ENCODE measurements at regions not wholly inside any gene's neighbourhood (a gene's known extent, or its start where the extent isn't known, plus 50 kb on each side); places are given as distances from the start of the nearest gene placed in this dataset.

DNA sequence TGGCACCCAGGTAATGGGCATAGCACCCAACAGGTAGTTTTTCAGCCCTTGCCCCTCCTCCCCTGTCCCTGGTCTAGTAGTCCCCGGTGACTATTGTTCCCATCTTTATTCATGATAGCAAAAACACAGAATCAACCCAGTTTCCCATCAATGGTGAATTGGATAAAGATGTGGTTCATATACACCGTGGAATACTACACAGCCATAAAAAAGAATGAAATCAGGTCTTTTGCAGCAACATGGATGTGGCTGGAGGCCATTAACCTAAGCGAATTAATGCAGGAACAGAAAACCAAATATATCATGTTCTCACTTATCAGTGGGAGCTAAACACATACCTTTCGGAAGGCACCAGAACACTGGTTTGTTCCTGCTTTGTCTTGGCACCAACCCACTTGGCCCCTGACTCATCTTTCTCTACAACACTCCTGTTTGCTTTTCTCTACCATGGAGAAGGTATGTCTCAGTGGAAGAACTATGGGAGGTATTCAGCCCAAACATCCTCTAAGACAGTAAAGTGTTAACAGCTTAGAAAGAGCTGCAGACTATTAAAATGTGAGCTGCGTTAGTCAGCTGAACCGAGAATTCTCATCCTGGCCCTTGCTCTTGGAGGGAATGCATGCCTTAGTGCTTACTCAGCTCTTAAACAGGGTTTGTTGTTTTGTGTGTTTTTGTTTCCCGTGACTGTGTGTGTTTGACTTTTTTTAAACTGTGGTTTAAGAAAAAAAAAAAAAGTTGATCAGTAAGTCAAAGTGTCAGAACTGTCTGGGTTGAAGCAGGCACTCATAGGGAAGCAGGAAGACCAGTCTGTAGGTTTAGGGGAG is 203.0 kb downstream of the TOMM20 start:
- Histone ChIP-seq H3K4me1 (ENCODE audit: control insufficient read depth, extremely low read depth, insufficient read depth, low read length) (peaks cover 9% of the 10 kb centered on the region), H3K4me3 (ENCODE audit: control insufficient read depth in 2 of 3, extremely low read depth in 1 of 3, insufficient read depth in 2 of 3, low read depth in 1 of 3, low read length in 3 of 3) (no peak overlapping the region), H3K4me2 (ENCODE audit: control insufficient read depth, extremely low read depth, insufficient read depth, low read depth, low read length) (peak overlapping the region; percentile 65), H3K9me3 (ENCODE audit: control insufficient read depth, low read depth, low read length) (no peaks in the 10 kb centered on the region), H2AFZ (ENCODE audit: control insufficient read depth, low read length) (no peak overlapping the region), H3K79me2 (ENCODE audit: control insufficient read depth, insufficient read depth, low read length) (no peaks in the 10 kb centered on the region), H4K20me1 (ENCODE audit: control insufficient read depth, extremely low read depth, insufficient read depth, low read length) (no peaks in the 10 kb centered on the region), H3K9me1 (ENCODE audit: control insufficient read depth, extremely low read depth, insufficient read depth, low read length) (no peaks in the 10 kb centered on the region), H3K27ac (ENCODE audit: control insufficient read depth, insufficient read depth, low read length) (peak overlapping the region; percentile 50), H3K36me3 (ENCODE audit: control insufficient read depth in 2 of 2, extremely low read depth in 1 of 2, insufficient read depth in 2 of 2, low read length in 2 of 2) (no peaks in the 10 kb centered on the region), H3K9ac (ENCODE audit: control insufficient read depth, extremely low read depth, insufficient read depth, low read length) (peak overlapping the region; percentile 38), H3K27me3 (ENCODE audit: control insufficient read depth, extremely low read depth, insufficient read depth, low read length) (no peaks in the 10 kb centered on the region)
- no peak for TF ChIP-seq EZH2 (IDR thresholded peaks at IDR 0.05; ENCODE audit: low read length)
- TF ChIP-seq, protein P1, sequence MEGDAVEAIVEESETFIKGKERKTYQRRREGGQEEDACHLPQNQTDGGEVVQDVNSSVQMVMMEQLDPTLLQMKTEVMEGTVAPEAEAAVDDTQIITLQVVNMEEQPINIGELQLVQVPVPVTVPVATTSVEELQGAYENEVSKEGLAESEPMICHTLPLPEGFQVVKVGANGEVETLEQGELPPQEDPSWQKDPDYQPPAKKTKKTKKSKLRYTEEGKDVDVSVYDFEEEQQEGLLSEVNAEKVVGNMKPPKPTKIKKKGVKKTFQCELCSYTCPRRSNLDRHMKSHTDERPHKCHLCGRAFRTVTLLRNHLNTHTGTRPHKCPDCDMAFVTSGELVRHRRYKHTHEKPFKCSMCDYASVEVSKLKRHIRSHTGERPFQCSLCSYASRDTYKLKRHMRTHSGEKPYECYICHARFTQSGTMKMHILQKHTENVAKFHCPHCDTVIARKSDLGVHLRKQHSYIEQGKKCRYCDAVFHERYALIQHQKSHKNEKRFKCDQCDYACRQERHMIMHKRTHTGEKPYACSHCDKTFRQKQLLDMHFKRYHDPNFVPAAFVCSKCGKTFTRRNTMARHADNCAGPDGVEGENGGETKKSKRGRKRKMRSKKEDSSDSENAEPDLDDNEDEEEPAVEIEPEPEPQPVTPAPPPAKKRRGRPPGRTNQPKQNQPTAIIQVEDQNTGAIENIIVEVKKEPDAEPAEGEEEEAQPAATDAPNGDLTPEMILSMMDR (optimal IDR thresholded peaks at IDR 0.05 in 1 of 3, IDR thresholded peaks at IDR 0.05 in 1 of 3, conservative IDR thresholded peaks at IDR 0.05 in 1 of 3; ENCODE audit: extremely low read depth in 1 of 3, insufficient read depth in 2 of 3, low read length in 3 of 3): no peak
- peak; percentile 94 for DNase-seq (ENCODE audit: low read depth, low spot score)
- dilution Hi-C loops (cut with MboI; ENCODE audit: extremely low pct_ligation_motif_present, low sequenced_read_pairs): no loop called here
- peak; percentile 84 for FAIRE-seq

DNA sequence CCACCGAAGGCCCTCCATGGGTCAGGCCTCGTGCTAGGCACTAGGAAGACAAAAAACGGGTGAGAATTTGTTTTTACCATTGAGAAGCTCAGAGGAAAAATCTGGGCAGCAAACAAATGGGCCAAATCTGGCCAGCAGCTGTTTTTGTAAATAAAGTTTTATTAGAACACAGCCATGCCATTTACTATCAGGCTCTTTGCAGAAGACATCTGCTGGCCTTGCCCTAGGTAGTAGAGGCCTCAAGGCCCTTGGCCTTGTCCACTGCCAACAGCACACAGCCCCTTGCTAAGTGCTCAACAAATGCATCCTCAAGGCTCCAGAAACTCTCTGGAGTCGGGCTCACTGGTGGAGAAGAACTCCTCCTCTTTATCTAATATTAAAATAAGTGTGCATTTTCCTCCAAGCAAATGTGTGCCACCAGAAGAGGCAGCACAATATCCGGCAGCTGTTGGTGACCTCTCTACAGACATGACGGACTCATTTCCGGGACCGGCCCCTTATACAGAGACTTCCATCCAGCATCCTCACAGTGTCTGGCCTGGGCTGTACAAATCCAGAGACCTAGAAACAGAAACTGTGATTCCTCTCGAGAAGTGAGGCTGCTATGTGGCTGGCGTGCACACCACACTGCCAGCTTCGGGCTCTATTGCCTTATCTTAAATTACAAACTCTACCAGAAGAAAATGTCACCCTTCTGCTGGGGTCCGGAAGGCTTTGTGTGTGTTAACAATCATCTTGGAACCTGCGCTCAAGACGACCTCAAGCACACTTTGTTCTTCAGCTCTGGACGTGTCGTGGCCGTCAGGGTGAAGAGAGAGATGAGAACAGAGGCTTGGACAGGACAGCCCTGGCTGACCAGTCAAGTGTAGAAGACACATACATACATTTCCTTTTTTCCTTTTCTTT is 203.9 kb downstream of the TOMM20 start:
- Histone ChIP-seq H3K9me1 (ENCODE audit: control insufficient read depth, extremely low read depth, insufficient read depth, low read length) (no peaks in the 10 kb centered on the region), H3K79me2 (ENCODE audit: control insufficient read depth, insufficient read depth, low read length) (no peaks in the 10 kb centered on the region), H3K9ac (ENCODE audit: control insufficient read depth, extremely low read depth, insufficient read depth, low read length) (no peak overlapping the region), H2AFZ (ENCODE audit: control insufficient read depth, low read length) (no peak overlapping the region), H3K36me3 (ENCODE audit: control insufficient read depth in 2 of 2, extremely low read depth in 1 of 2, insufficient read depth in 2 of 2, low read length in 2 of 2) (no peaks in the 10 kb centered on the region), H4K20me1 (ENCODE audit: control insufficient read depth, extremely low read depth, insufficient read depth, low read length) (no peaks in the 10 kb centered on the region), H3K4me2 (ENCODE audit: control insufficient read depth, extremely low read depth, insufficient read depth, low read depth, low read length) (no peak overlapping the region), H3K27me3 (ENCODE audit: control insufficient read depth, extremely low read depth, insufficient read depth, low read length) (no peaks in the 10 kb centered on the region), H3K9me3 (ENCODE audit: control insufficient read depth, low read depth, low read length) (no peaks in the 10 kb centered on the region), H3K4me3 (ENCODE audit: control insufficient read depth in 2 of 3, extremely low read depth in 1 of 3, insufficient read depth in 2 of 3, low read depth in 1 of 3, low read length in 3 of 3) (no peak overlapping the region), H3K27ac (ENCODE audit: control insufficient read depth, insufficient read depth, low read length) (no peak overlapping the region), H3K4me1 (ENCODE audit: control insufficient read depth, extremely low read depth, insufficient read depth, low read length) (peaks cover 9% of the 10 kb centered on the region)
- DNase-seq (ENCODE audit: low read depth, low spot score) (no peak), FAIRE-seq (no peak)
- dilution Hi-C loops (cut with MboI; ENCODE audit: extremely low pct_ligation_motif_present, low sequenced_read_pairs): no loop called here
- TF ChIP-seq, protein P1 (optimal IDR thresholded peaks at IDR 0.05 in 1 of 3, IDR thresholded peaks at IDR 0.05 in 1 of 3, conservative IDR thresholded peaks at IDR 0.05 in 1 of 3; ENCODE audit: extremely low read depth in 1 of 3, insufficient read depth in 2 of 3, low read length in 3 of 3): no peak
- TF ChIP-seq EZH2 (IDR thresholded peaks at IDR 0.05; ENCODE audit: low read length): no peak
